GM12865 (cell line): ENCODE measurements at regions not wholly inside any gene's neighbourhood (a gene's known extent, or its start where the extent isn't known, plus 50 kb on each side); places are given as distances from the start of the nearest gene placed in this dataset.

Experiments used
- DNase-seq: peaks from one replicate; pipeline ENCODE4 v3.0.0; 2010; ENCODE audit warnings: low read depth
- H3K4me3 ChIP-seq: 2 replicates; pipeline ENCODE4 v1.5.1; 2011; ENCODE audit warnings: mild to moderate bottlenecking, low read depth, low read length, control low read depth
- TF ChIP-seq, protein P1 (sequence below): IDR thresholded peaks from 2 replicates; pipeline ENCODE4 v1.5.1; 2011; ENCODE audit warnings: low read length, control low read depth, low read depth, inconsistent platforms; ENCODE audit not compliant: insufficient read depth; ENCODE audit errors: missing control alignments

DNA sequence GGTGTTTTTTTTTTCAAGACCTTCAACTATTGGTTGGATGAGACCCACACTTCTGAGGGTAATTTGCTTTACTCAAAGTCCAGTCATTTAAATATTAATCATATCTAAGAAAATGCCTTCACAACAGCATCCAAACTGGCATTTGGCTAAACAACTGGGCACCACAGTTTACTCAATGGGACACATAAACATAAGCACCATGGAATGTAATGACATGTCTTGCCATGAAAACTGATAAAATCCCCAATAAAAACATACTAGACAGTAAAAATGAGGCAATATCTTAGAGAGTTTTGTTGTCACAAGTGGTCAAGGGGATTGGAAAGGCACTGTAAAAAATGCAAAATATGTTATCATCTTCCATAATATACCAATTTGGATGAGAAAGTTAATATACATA, 838.8 kb upstream of the ADAMTS5 start:
- no peak overlapping the region for H3K4me3 ChIP-seq
- TF ChIP-seq, protein P1, sequence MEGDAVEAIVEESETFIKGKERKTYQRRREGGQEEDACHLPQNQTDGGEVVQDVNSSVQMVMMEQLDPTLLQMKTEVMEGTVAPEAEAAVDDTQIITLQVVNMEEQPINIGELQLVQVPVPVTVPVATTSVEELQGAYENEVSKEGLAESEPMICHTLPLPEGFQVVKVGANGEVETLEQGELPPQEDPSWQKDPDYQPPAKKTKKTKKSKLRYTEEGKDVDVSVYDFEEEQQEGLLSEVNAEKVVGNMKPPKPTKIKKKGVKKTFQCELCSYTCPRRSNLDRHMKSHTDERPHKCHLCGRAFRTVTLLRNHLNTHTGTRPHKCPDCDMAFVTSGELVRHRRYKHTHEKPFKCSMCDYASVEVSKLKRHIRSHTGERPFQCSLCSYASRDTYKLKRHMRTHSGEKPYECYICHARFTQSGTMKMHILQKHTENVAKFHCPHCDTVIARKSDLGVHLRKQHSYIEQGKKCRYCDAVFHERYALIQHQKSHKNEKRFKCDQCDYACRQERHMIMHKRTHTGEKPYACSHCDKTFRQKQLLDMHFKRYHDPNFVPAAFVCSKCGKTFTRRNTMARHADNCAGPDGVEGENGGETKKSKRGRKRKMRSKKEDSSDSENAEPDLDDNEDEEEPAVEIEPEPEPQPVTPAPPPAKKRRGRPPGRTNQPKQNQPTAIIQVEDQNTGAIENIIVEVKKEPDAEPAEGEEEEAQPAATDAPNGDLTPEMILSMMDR, result no peak
- DNase-seq, result no peak

DNA sequence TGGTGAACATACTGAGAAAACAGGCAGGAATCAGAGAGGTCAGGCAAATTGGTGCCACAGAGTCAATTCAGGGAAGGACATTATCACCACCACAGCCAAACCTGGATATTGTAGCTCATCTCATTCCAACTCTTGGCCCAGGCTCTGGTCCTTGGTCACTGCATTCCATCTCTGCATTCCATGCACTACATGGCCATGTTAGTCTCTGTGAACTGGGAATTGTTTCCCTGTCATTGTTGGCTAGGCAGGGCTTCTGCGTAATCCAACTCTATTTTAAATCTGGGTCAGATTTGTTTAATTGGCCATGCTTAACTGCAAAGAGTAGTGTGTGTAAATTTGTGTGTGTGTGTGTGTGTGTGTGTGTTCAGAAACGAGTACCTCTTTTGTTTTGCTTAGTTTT, 837.6 kb upstream of the ADAMTS5 start:
- DNase-seq, result no peak
- no peak overlapping the region for H3K4me3 ChIP-seq
- TF ChIP-seq, protein P1, result no peak

- H3K4me3 ChIP-seq, result no peak overlapping the region
- TF ChIP-seq, protein P1, result no peak
- DNase-seq, result no peak
Observed at GRCh38 chr21:27803571-27803970, 836.7 kb upstream of the ADAMTS5 start.

DNA sequence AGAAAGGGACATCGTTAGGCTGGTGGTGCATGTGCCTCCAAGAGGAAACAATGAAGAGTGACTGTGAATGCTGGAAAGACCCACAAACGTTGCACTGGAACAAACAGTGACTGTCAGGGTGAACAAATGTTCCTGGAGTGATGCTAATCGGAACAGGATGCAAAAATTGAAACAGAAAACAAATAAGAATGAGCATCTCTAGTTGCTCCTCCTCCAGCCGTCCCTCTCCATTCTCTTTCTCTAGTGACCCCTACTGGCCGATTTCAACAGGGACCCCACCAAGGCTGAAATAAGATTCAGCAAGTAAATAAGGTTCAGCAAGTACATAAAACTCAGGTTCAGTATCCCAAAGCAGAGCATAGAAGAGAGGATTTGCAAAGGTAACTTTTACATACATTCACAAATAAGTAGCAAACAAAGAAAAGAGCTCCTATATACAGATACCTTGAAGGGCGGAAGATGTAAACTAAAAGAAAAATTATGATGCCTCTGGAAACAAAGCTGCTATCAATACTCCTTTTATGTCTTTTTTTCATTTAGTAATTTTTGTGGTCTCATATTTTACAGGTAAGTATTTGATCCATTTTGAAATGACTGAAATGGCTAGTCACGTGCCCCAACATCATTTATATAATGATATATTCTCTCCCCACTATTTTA, 836.1 kb upstream of the ADAMTS5 start:
- no peak overlapping the region for H3K4me3 ChIP-seq
- peak; percentile 57 for DNase-seq
- TF ChIP-seq, protein P1, result peak; percentile 55

GRCh38 chr21:27799861-27800260, 833.0 kb upstream of the ADAMTS5 start:
- no peak overlapping the region for H3K4me3 ChIP-seq
- DNase-seq, result no peak
- TF ChIP-seq, protein P1, result no peak

DNA sequence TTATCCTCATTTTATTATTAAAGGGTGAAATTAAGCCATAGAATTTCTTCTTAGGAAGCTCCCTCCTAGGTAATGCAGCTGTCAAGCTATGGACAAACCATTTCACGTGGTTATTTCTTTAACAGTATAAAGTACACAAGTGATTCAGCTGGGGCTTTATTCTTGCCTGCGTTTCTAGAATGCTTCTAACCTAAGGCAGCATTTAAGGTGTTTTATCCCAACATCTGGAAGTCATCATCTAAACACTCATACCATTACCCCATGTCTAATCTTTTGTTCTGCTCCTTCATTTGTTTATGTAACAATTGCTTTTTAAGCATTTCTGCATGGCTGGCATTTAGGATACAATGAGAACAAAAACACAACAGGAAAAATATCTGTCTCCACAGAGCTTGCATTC, 829.2 kb upstream of the ADAMTS5 start:
- DNase-seq, result no peak
- H3K4me3 ChIP-seq, result no peak overlapping the region
- TF ChIP-seq, protein P1, result no peak

GRCh38 chr21:27795418-27795817, 828.5 kb upstream of the ADAMTS5 start:
- no peak for DNase-seq
- H3K4me3 ChIP-seq, result no peak overlapping the region
- TF ChIP-seq, protein P1, result no peak
